ENCODE measurements at regions not wholly inside any gene's neighbourhood (a gene's known extent, or its start where the extent isn't known, plus 50 kb on each side); places are given as distances from the start of the nearest gene placed in this dataset.

- no peaks in the 10 kb centered on the region for H3K36me3 Mint-ChIP-seq (ENCODE audit: insufficient read depth, unreplicated experiment)
- peaks cover 9% of the 10 kb centered on the region for H3K4me1 Mint-ChIP-seq (ENCODE audit: low read depth, unreplicated experiment)
- no peak overlapping the region for H3K27ac Mint-ChIP-seq (ENCODE audit: unreplicated experiment)
- intact Hi-C loops (cut with micrococcal nuclease; ENCODE audit: unreplicated experiment): no loop called here
- H3K9me3 Mint-ChIP-seq (ENCODE audit: low read depth, unreplicated experiment): no peaks in the 10 kb centered on the region
- H3K4me3 Mint-ChIP-seq (ENCODE audit: low read depth, unreplicated experiment): no peak overlapping the region
- TF ChIP-seq, protein P1, sequence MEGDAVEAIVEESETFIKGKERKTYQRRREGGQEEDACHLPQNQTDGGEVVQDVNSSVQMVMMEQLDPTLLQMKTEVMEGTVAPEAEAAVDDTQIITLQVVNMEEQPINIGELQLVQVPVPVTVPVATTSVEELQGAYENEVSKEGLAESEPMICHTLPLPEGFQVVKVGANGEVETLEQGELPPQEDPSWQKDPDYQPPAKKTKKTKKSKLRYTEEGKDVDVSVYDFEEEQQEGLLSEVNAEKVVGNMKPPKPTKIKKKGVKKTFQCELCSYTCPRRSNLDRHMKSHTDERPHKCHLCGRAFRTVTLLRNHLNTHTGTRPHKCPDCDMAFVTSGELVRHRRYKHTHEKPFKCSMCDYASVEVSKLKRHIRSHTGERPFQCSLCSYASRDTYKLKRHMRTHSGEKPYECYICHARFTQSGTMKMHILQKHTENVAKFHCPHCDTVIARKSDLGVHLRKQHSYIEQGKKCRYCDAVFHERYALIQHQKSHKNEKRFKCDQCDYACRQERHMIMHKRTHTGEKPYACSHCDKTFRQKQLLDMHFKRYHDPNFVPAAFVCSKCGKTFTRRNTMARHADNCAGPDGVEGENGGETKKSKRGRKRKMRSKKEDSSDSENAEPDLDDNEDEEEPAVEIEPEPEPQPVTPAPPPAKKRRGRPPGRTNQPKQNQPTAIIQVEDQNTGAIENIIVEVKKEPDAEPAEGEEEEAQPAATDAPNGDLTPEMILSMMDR (IDR thresholded peaks at IDR 0.05; ENCODE audit: unreplicated experiment): no peak
- CTCF ChIA-PET: interaction anchor here (0.6 to 0.7 kb wide), 2 partner anchors 227 to 1055 kb away, joined by 3 read pairs; no protein-coding TSS in a partner anchor
- no peak for DNase-seq
- H3K27me3 Mint-ChIP-seq (ENCODE audit: unreplicated experiment): no peaks in the 10 kb centered on the region
- no TSS peak for BruUV-seq (replicated peaks)
Observed at GRCh38 chr11:86186386-86186785, 58.2 kb upstream of the EED start.

DNA sequence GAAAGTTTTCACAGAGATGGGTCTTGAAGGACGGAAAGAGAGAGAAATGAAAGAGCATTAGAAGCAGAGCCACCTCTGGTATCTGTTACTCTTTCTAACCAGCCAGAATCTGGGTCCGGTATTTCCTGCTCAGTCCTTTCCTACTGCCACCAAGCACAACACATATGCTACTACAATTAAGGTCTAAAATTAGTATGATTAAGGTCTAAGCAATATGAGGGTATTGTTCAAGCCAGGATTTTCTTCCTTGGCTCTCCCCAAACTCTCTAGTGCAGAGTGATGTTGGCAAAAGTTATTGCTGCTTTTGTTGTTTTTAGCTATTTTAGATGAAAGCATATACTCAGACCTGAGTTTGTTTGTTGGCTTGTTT lies 59.2 kb upstream of the EED start:
- no TSS peak for BruUV-seq (replicated peaks)
- TF ChIP-seq, protein P1 (IDR thresholded peaks at IDR 0.05; ENCODE audit: unreplicated experiment): no peak
- Mint-ChIP-seq H3K36me3 (ENCODE audit: insufficient read depth, unreplicated experiment) (no peaks in the 10 kb centered on the region), H3K27me3 (ENCODE audit: unreplicated experiment) (no peaks in the 10 kb centered on the region), H3K4me3 (ENCODE audit: low read depth, unreplicated experiment) (no peak overlapping the region), H3K9me3 (ENCODE audit: low read depth, unreplicated experiment) (no peaks in the 10 kb centered on the region), H3K27ac (ENCODE audit: unreplicated experiment) (no peak overlapping the region), H3K4me1 (ENCODE audit: low read depth, unreplicated experiment) (peaks cover 9% of the 10 kb centered on the region)
- CTCF ChIA-PET: no interaction called here
- intact Hi-C loops (cut with micrococcal nuclease; ENCODE audit: unreplicated experiment): no loop called here
- no peak for DNase-seq

GRCh38 chr11:86184728-86185380 lies 59.7 kb upstream of the EED start:
- no peaks in the 10 kb centered on the region for H3K9me3 Mint-ChIP-seq (ENCODE audit: low read depth, unreplicated experiment)
- intact Hi-C loops (cut with micrococcal nuclease; ENCODE audit: unreplicated experiment): no loop called here
- peak overlapping the region; percentile 54 for H3K27ac Mint-ChIP-seq (ENCODE audit: unreplicated experiment)
- H3K27me3 Mint-ChIP-seq (ENCODE audit: unreplicated experiment): no peaks in the 10 kb centered on the region
- peaks cover 9% of the 10 kb centered on the region for H3K4me1 Mint-ChIP-seq (ENCODE audit: low read depth, unreplicated experiment)
- CTCF ChIA-PET: interaction anchor here (1.2 kb wide), 1 partner anchor 14 kb away, joined by 6 read pairs; no protein-coding TSS in a partner anchor
- BruUV-seq (replicated peaks): no TSS peak
- H3K4me3 Mint-ChIP-seq (ENCODE audit: low read depth, unreplicated experiment): no peak overlapping the region
- no peaks in the 10 kb centered on the region for H3K36me3 Mint-ChIP-seq (ENCODE audit: insufficient read depth, unreplicated experiment)
- TF ChIP-seq, protein P1 (IDR thresholded peaks at IDR 0.05; ENCODE audit: unreplicated experiment): no peak
- DNase-seq: no peak

DNA sequence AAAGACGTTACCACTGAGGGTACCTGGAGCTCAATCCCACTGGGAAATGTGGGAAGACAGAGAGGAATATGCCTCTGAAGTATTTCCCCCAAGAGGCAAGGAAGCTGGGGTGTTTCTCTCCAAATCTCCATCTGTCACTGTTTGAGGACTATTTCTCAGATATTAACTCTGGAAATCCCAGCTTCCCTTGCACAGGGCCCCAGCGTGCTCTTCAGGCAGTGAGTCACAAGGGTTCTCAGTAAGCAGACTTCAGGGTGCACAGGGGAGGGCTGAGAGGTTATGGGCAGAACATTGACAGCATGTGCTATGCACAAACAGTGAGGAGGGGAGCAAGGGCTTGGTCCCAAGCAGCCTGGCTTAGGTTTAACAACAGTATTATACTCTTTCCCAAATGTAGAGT lies 60.9 kb upstream of the EED start:
- H3K27me3 Mint-ChIP-seq (ENCODE audit: unreplicated experiment): no peaks in the 10 kb centered on the region
- peak; percentile 6 for DNase-seq
- TF ChIP-seq, protein P1 (IDR thresholded peaks at IDR 0.05; ENCODE audit: unreplicated experiment): no peak
- BruUV-seq (replicated peaks): no TSS peak
- peaks cover 9% of the 10 kb centered on the region for H3K4me1 Mint-ChIP-seq (ENCODE audit: low read depth, unreplicated experiment)
- no peak overlapping the region for H3K4me3 Mint-ChIP-seq (ENCODE audit: low read depth, unreplicated experiment)
- intact Hi-C loops (cut with micrococcal nuclease; ENCODE audit: unreplicated experiment): no loop called here
- no peak overlapping the region for H3K27ac Mint-ChIP-seq (ENCODE audit: unreplicated experiment)
- no peaks in the 10 kb centered on the region for H3K9me3 Mint-ChIP-seq (ENCODE audit: low read depth, unreplicated experiment)
- no peaks in the 10 kb centered on the region for H3K36me3 Mint-ChIP-seq (ENCODE audit: insufficient read depth, unreplicated experiment)
- CTCF ChIA-PET: interaction anchor here (0.7 to 1.2 kb wide), 3 partner anchors 10 to 68 kb away, joined by 3 to 6 read pairs (median 6); no protein-coding TSS in a partner anchor

Data from Calu3 (cell line).